CMK (cell line): ENCODE measurements at regions not wholly inside any gene's neighbourhood (a gene's known extent, or its start where the extent isn't known, plus 50 kb on each side); places are given as distances from the start of the nearest gene placed in this dataset.
"Not testable (repeated sequence)": the region's sequence is repeated elsewhere in the genome, so short reads cannot be mapped to it uniquely, and the experiment has no call there.

Source experiments
- DNase-seq: peaks from one replicate; pipeline ENCODE4 v3.0.0-alpha.2; 2010; ENCODE audit warnings: low read depth

- DNase-seq = no peak
Measured at GRCh38 chr5:111631328-111631727, 119.0 kb upstream of the STARD4 start.

GRCh38 chr5:111628901-111629300 is 116.6 kb upstream of the STARD4 start:
- no peak for DNase-seq

- DNase-seq = no peak
Measured at GRCh38 chr5:111627862-111628261, 115.5 kb upstream of the STARD4 start.

GRCh38 chr5:111626473-111627148 is 114.3 kb upstream of the STARD4 start:
- DNase-seq = no peak

GRCh38 chr5:111618623-111619271 is 106.4 kb upstream of the STARD4 start:
- no peak for DNase-seq

- DNase-seq = no peak
Measured at GRCh38 chr5:111615054-111615453, 102.7 kb upstream of the STARD4 start.

GRCh38 chr5:111612013-111612630 is 99.8 kb upstream of the STARD4 start:
- DNase-seq = not testable (repeated sequence)

GRCh38 chr5:111606194-111606593 is 93.9 kb upstream of the STARD4 start:
- DNase-seq = no peak

GRCh38 chr5:111603446-111603827 is 91.1 kb upstream of the STARD4 start:
- no peak for DNase-seq

GRCh38 chr5:111602817-111603445 is 90.6 kb upstream of the STARD4 start:
- no peak for DNase-seq

GRCh38 chr5:111598996-111599395 is 86.7 kb upstream of the STARD4 start:
- no peak for DNase-seq

GRCh38 chr5:111597491-111597890 is 85.2 kb upstream of the STARD4 start:
- no peak for DNase-seq

GRCh38 chr5:111596705-111597104 is 84.4 kb upstream of the STARD4 start:
- DNase-seq = no peak

GRCh38 chr5:111595425-111595824 is 83.1 kb upstream of the STARD4 start:
- DNase-seq = no peak

GRCh38 chr5:111589316-111589715 is 77.0 kb upstream of the STARD4 start:
- DNase-seq = no peak

- no peak for DNase-seq
Measured at GRCh38 chr5:111587728-111588127, 75.4 kb upstream of the STARD4 start.

GRCh38 chr5:111585946-111586345 is 73.6 kb upstream of the STARD4 start:
- no peak for DNase-seq

- DNase-seq = no peak
Measured at GRCh38 chr5:111585291-111585690, 73.0 kb upstream of the STARD4 start.

- DNase-seq = no peak
Measured at GRCh38 chr5:111584651-111585050, 72.3 kb upstream of the STARD4 start.

GRCh38 chr5:111583758-111584203 is 71.4 kb upstream of the STARD4 start:
- DNase-seq = no peak

- no peak for DNase-seq
Measured at GRCh38 chr5:111582993-111583601, 70.8 kb upstream of the STARD4 start.

- DNase-seq = no peak
Measured at GRCh38 chr5:111582451-111582850, 70.1 kb upstream of the STARD4 start.

GRCh38 chr5:111580956-111581355 is 68.6 kb upstream of the STARD4 start:
- no peak for DNase-seq
